ENCODE measurements at regions not wholly inside any gene's neighbourhood (a gene's known extent, or its start where the extent isn't known, plus 50 kb on each side); places are given as distances from the start of the nearest gene placed in this dataset.
"Not testable (repeated sequence)": the region's sequence is repeated elsewhere in the genome, so short reads cannot be mapped to it uniquely, and the experiment has no call there.

DNA sequence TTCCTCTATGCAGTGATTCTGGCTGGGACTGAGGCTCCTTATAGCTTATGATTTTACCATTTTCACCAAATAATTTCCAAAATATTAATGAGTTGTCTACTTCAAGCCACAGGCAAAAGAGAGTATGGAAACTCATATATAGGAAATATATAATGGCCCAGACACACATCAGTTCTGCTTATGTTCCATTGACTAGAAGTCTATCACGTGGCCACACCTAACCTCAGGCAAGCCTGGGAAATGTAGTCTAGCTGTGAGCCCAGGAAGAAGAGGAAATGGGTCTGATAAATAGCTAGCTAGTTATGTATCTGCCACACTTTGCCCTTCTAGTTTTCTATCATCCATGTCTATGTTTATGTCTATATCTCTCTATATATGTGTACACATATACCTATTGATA lies 195.1 kb downstream of the OTOL1 start:
- no peak for DNase-seq (ENCODE audit: low spot score)

DNA sequence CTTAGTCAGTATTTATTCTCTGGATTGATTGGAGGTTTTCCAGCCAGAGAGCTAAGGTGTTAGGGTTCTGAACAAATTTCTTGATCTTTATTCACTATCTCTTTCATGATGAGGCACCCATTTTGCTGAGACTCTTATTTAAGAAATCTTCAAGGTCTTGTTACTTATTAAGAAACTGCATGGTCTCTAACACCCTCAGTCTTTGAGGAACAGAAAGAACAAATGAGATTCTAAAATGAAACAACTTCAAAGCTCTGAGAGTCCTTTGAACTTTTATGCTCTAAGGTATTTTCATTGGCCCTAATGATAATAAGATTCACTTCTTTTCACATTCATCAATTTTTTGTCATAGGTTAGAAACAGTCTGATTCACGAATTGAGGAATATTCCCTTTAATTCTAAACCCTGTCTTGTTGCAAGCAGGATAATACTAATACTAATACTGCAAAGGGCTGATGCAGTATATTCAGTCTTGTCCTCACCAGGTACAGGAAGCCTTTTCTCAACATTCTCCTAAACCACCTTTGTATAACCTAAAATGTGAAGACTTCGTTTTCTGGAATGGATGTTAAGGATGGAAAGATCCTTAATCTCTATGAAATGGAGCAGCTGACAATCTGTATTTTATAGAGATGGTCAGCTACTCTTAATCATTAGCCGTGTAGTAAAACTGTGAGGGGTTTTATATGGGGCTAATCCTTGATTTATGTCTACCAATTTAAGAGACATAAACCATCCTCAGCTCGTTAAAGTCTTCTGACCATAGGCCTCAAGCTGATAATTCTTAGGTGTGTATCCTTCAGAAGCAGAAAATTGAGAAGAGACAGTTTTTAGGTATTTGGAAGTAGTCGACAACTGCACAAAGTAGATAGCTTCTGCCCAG lies 198.3 kb downstream of the OTOL1 start:
- DNase-seq (ENCODE audit: low spot score): no peak

- no peak for DNase-seq (ENCODE audit: low spot score)
Measured at GRCh38 chr3:161695811-161696210, 199.2 kb downstream of the OTOL1 start.

DNA sequence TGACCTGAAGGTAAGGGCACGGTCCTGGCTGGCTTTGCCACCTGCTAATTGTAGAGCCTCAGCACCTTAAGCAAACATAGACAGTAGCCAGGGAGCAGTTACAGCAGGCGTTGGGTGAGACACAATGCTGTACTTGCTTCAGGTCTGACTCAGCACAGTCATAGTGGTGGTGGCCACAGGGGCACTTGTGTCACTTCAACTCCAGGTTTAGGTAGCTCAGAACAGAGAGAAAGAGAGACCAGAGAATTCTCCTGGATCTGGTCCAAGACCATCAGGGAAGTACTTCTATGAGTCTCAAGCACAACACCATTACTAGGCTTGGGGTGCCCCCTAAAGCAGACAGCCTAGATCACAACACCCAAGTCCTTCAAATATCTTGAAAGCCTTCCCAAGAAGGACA lies 204.4 kb downstream of the OTOL1 start:
- no peak for DNase-seq (ENCODE audit: low spot score)

DNA sequence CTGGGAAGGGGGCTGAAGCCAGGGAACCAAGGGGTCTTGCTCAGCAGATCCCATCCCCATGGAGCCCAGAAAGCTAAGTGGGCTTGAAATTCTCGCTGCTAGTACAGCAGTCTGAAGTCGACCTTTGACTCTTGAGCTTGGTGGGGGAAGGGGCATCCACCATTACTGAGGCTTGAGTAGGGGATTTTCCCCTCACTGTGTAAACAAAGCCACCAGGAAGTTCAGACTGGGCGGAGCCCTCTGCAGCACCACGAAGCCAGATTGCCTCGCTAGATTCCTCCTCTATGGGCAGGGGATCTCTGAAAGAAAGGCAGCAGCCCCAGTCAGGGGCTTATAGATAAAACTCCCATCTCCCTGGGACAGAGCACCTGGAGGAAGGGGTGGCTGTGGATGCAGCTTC lies 210.6 kb downstream of the OTOL1 start:
- not testable (repeated sequence) for DNase-seq (ENCODE audit: low spot score)

DNA sequence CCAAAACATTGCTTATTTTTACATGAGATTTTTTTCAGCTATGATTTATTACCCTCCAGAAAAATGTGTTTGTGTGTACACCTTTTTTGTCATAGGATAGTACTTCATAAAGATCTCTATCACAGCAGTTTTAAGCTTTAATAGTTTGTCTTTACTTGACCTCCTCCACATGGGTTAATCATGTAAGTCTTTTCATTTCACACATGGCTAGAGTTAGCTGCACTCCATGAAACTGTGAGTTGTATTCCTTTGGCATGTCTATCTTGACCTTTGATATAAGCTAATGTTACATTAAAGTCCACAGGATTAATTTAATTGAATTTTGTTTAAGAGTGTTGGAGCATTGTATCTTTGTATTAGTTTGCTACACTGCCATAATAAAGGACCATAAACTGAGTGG lies 217.1 kb downstream of the OTOL1 start:
- DNase-seq (ENCODE audit: low spot score): no peak

GRCh38 chr3:161731968-161732367 lies 235.4 kb downstream of the OTOL1 start:
- DNase-seq (ENCODE audit: low spot score): no peak

DNA sequence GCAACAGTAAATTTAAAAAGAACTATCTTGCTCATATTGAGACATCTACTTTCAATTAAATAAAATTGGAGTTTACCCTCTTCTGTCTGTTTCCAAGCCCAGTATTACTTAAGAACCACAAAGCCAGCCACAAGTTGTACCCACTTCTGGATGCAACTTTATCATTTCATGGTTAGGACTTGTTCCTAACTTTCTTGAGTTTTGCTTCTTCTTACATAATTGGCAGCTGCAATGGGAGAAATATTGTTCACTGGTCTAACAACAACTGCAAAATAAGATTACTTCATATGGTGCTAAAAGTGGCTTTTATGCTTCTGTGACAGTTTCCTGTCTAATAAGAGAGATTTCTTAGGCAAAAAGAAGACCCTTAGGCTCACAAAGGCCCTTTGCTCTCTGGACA lies 240.6 kb downstream of the OTOL1 start:
- no peak for DNase-seq (ENCODE audit: low spot score)

DNA sequence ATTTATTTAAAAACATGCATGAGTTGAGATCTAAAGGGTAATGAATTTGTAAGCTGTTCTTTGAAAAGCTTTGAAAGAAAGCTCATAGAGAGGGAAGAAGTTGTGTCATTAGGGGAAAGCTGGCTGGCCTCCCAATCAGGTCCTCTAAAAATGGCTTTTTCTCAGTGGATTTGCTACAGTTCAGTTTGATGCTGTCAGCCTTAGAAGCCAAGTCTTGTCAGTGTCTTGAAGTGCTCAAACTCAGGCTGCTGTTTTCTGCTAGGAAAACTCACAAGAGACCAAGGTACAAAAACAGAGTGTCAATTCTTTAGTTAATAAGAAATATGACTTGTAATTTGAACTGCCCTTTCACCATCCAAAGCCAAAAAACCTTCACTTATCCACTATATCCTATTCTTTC lies 243.8 kb downstream of the OTOL1 start:
- no peak for DNase-seq (ENCODE audit: low spot score)

DNA sequence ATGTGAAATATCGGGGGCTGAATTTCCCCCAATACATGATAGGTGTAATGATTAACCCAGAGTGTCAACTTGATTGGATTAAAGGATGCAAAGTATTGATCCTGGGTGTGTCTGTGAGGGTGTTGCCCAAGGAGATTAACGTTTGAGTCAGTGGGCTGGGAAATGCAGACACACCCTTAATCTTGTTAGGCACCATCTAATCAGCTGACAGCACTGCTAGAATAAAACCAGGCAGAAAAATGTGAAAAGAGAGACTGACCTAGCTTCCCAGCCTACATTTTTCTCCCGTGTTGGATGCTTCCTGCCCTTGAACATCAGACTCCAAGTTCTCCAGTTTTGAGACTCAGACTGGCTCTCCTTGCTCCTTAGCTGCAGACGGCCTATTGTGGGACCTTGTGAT lies 247.8 kb downstream of the OTOL1 start:
- DNase-seq (ENCODE audit: low spot score): no peak

DNA sequence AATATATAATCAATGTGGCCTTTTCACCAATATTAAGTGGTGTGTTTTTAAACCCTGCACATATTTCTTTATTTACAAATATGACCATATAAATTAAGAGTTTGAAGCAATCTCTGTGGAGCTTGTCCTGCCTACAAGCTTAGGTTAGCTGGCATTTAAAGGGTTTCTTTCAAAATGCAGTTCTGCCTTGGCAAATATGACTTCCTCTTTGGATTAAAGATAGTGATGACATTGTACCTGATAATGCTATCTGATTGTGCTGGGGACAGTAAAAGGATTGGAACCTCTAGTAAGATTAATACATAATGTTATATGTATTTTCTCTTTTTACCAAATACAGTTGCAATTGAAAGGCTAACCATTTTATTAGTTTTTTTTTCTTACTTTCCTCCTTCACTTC lies 249.1 kb downstream of the OTOL1 start:
- DNase-seq (ENCODE audit: low spot score): no peak

DNA sequence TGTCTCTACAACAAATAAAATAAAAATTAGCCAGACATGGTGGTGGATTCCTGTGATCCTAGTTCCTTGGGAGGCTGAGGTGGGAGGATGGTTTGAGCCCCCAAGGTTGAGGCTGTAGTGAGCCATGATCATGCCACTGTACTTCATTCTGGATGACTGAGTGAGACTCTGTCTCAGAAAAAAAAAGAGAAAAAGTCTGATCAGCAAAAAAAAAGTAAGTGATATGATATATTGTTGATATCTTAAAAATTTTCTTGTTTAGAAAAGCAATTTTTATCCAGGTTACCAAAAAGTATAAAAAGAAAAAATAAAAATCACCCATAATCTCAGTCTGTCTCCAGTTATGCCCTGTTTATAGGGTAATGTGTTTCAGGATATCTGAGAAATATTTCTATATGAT lies 251.4 kb downstream of the OTOL1 start:
- DNase-seq (ENCODE audit: low spot score): no peak

GRCh38 chr3:161754420-161755053 lies 257.9 kb downstream of the OTOL1 start:
- DNase-seq (ENCODE audit: low spot score): no peak

DNA sequence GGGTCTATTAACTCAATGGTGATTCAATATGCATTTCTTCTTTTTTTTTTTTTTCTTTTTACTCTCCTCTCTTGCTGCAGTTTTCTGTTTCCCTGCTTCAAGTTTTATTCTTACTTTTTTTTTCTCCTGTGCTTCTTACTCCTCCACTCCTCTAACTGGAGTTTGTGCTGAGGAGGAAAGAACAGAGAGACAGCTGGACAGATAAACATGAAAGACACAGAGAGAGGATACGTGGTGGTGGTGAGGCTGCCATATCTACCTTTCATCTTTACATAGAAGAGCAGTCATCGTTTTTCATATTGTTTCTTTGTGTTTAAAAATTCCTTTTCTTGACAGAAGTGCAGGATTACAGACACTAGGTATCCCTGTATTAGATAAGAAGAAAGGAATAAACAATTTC lies 262.8 kb downstream of the OTOL1 start:
- no peak for DNase-seq (ENCODE audit: low spot score)

DNA sequence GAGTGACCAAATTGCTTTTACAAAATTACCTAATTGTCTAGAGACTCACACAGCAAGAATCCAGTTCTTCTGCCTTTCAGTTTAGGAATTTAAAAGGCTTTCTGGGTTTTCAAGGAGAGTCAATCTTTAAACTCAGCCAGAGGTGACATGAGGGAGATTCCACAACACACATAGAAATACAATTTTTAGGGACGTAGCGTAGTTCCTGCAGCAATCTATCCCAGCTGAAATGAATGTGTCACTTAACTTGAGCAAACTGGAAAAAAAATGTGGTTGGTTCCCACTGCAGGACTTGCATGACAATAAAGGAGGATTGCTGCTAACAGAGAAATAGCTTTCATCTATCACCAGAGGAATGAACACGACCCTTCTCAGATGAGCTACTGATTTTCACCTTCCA lies 269.7 kb downstream of the OTOL1 start:
- no peak for DNase-seq (ENCODE audit: low spot score)

- DNase-seq (ENCODE audit: low spot score): peak; percentile 2
Measured at GRCh38 chr3:161770484-161771386, 274.1 kb downstream of the OTOL1 start.

- DNase-seq (ENCODE audit: low spot score): no peak
Measured at GRCh38 chr3:161781381-161781780, 284.8 kb downstream of the OTOL1 start.

- no peak for DNase-seq (ENCODE audit: low spot score)
Measured at GRCh38 chr3:161793194-161793930, 296.8 kb downstream of the OTOL1 start.

- DNase-seq (ENCODE audit: low spot score): no peak
Measured at GRCh38 chr3:161794551-161794950, 297.9 kb downstream of the OTOL1 start.

DNA sequence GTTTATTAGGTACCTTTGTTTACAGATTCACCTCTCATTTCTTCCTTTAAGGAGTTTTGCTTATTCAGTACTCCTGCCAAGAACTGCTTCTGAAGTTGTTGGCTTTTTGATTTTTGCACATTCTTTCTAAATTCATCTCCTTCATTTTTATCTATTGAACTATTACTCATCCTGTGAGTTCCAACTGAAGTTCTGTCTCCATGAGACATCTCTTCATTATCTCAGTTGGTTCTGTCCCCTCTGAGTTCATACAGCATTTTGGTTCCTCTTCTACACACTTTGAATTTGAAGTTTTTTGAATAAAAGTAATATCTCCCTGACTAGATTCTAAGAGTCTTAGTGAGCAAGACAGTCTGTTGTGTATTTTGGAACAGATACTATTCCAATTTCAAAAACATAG lies 299.7 kb downstream of the OTOL1 start:
- DNase-seq (ENCODE audit: low spot score): no peak

DNA sequence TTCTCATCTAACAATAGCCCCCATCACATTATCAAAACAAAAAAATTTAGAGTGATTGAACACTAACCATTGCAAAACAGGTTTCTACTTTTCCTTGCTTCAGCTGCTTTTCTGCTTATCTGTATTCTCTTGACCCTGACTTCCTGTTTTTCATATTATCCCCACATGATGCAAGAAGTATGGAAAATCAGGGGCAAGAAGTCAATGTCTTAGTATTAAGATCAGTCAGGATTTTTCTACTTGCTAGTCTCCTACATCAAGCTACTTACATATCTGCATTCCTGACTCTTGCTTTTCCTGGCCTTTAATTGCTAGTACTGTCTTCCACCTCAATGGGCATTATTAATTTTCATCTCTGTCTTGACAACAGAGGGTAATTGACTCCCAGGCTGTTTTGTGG lies 300.2 kb downstream of the OTOL1 start:
- no peak for DNase-seq (ENCODE audit: low spot score)

DNA sequence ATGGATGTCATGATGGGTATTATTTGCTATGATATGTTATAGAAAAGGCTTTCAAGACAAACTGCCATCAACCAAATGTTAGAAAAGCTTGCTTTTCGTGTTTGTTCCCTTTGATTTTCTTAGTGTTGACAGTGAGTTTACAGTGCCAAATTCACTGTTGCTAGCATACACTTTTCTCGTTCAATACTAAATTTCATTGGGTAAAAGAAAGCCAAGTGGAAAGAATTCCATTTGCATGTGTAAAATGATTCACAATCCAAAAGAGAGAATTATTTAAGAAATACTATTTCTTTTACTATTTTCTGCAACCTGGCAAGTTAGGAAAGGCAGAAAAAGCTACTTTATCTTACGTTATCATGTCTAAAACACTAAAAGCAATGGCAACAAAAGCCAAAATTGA lies 301.4 kb downstream of the OTOL1 start:
- DNase-seq (ENCODE audit: low spot score): no peak

All from AG08395 (cell line).